ENCODE measurements at regions not wholly inside any gene's neighbourhood (a gene's known extent, or its start where the extent isn't known, plus 50 kb on each side); places are given as distances from the start of the nearest gene placed in this dataset.

DNA sequence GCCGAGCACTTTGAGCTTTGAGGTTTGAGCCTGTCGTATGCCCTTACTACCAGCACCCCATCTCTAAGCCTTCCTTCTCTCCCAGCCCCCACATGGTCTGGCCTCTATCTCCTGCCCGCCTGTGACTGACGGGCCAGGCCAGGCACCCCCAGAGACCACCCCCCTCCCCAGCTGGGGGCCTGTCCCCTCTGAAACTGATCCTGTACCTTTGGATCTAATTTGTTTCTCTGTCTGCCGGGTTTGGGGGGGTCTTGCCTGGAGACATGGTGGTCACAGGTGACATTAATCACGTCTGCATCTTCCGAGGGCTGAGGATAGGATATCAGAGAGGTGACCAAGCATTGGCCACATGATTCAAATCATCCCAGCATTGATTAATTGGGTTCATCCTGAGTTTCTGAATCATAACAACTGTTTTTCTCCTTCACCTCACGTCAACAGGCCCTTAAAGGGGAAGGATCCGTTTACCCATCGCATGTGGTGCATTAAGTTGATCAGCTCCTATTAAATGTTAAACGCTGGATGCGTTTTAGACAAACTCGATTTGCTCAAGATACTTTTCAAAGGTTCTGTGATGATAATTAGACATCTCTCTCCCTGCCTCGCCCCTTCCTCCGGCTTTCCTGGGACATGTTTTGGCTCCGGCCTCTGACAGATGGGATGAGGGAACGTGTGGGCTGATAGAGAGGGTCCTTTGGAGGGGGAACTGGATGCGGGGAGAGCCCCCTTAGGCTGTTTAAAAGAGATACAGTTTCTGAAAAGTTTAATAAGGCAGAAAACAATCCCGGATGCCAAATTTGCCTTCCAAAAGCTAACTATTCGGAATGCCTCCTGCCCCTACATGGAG is 63.3 kb upstream of the TBX3 start:
- Histone ChIP-seq H3K27me3 (no peaks in the 10 kb centered on the region), H3K4me1 (ENCODE audit: control insufficient read depth in 1 of 2, insufficient read depth in 1 of 2, low read depth in 1 of 2, low read length in 1 of 2) (no peaks in the 10 kb centered on the region), H3K4me3 (ENCODE audit: low read depth in 1 of 2, low read length in 1 of 2) (no peak overlapping the region), H3K9me3 (no peaks in the 10 kb centered on the region), H3K27ac (no peak overlapping the region), H3K36me3 (no peaks in the 10 kb centered on the region)
- no peak for TF ChIP-seq CTCF (IDR thresholded peaks at IDR 0.05)

GRCh38 chr12:114746297-114747011 is 62.5 kb upstream of the TBX3 start:
- Histone ChIP-seq H3K27me3 (no peaks in the 10 kb centered on the region), H3K4me1 (ENCODE audit: control insufficient read depth in 1 of 2, insufficient read depth in 1 of 2, low read depth in 1 of 2, low read length in 1 of 2) (no peaks in the 10 kb centered on the region), H3K36me3 (no peaks in the 10 kb centered on the region), H3K4me3 (ENCODE audit: low read depth in 1 of 2, low read length in 1 of 2) (no peak overlapping the region), H3K27ac (no peak overlapping the region), H3K9me3 (no peaks in the 10 kb centered on the region)
- no peak for TF ChIP-seq CTCF (IDR thresholded peaks at IDR 0.05)

- no peaks in the 10 kb centered on the region for H3K27me3 ChIP-seq
- H3K9me3 ChIP-seq = no peaks in the 10 kb centered on the region
- no peak for TF ChIP-seq CTCF (IDR thresholded peaks at IDR 0.05)
- no peaks in the 10 kb centered on the region for H3K36me3 ChIP-seq
- H3K27ac ChIP-seq = no peak overlapping the region
- H3K4me3 ChIP-seq (ENCODE audit: low read depth in 1 of 2, low read length in 1 of 2) = no peak overlapping the region
- no peaks in the 10 kb centered on the region for H3K4me1 ChIP-seq (ENCODE audit: control insufficient read depth in 1 of 2, insufficient read depth in 1 of 2, low read depth in 1 of 2, low read length in 1 of 2)
Measured at GRCh38 chr12:114744691-114745090, 60.7 kb upstream of the TBX3 start.

DNA sequence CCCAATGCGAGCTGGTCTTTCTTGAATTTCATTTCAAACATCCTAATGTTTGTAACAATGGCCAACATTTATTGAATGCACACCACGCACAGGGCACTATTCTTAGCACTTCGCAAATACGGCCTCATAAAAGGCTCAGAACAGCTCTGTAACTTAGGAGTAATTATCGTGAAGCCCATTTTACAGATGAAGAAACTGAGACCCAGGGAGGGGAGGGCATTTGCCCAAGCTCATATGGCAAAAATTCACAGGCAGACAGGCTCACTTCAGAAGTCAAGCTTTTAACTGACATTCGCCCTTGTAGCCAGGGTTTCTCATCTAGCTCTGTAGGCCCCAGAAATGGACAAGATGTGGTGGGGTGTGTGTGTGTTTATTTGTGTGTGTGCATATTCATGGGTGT is 60.3 kb upstream of the TBX3 start:
- H3K9me3 ChIP-seq = no peaks in the 10 kb centered on the region
- no peak overlapping the region for H3K4me3 ChIP-seq (ENCODE audit: low read depth in 1 of 2, low read length in 1 of 2)
- H3K4me1 ChIP-seq (ENCODE audit: control insufficient read depth in 1 of 2, insufficient read depth in 1 of 2, low read depth in 1 of 2, low read length in 1 of 2) = no peaks in the 10 kb centered on the region
- H3K36me3 ChIP-seq = no peaks in the 10 kb centered on the region
- H3K27ac ChIP-seq = no peak overlapping the region
- TF ChIP-seq CTCF (IDR thresholded peaks at IDR 0.05) = no peak
- H3K27me3 ChIP-seq = peaks cover 3% of the 10 kb centered on the region

- Histone ChIP-seq H3K36me3 (no peaks in the 10 kb centered on the region), H3K4me3 (ENCODE audit: low read depth in 1 of 2, low read length in 1 of 2) (no peak overlapping the region), H3K9me3 (no peaks in the 10 kb centered on the region), H3K4me1 (ENCODE audit: control insufficient read depth in 1 of 2, insufficient read depth in 1 of 2, low read depth in 1 of 2, low read length in 1 of 2) (no peaks in the 10 kb centered on the region), H3K27ac (no peak overlapping the region), H3K27me3 (peaks cover 7% of the 10 kb centered on the region)
- TF ChIP-seq CTCF (IDR thresholded peaks at IDR 0.05) = no peak
Measured at GRCh38 chr12:114743799-114744198, 59.8 kb upstream of the TBX3 start.
